ENCODE measurements at regions not wholly inside any gene's neighbourhood (a gene's known extent, or its start where the extent isn't known, plus 50 kb on each side); places are given as distances from the start of the nearest gene placed in this dataset.

DNA sequence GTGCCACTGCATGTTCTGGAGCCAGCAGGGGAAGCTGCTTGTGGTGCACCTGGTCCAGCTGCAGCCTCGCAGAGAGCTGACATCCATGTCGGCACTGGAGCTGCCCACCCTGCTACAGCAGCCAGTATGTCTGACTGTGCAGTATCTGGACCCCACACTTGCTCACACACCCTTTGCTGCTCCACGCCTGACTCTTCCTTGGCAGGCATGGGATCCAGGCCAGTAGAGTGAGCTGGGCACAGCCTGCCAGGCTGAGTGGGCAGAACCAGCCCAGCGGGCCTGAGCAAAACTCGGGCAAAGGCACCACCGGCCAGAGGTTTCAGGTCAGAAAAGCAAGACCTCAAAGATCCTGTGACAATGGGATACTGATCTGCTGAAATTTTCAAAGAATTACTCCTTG is 690.1 kb downstream of the STPG2 start:
- TF ChIP-seq, protein P1, sequence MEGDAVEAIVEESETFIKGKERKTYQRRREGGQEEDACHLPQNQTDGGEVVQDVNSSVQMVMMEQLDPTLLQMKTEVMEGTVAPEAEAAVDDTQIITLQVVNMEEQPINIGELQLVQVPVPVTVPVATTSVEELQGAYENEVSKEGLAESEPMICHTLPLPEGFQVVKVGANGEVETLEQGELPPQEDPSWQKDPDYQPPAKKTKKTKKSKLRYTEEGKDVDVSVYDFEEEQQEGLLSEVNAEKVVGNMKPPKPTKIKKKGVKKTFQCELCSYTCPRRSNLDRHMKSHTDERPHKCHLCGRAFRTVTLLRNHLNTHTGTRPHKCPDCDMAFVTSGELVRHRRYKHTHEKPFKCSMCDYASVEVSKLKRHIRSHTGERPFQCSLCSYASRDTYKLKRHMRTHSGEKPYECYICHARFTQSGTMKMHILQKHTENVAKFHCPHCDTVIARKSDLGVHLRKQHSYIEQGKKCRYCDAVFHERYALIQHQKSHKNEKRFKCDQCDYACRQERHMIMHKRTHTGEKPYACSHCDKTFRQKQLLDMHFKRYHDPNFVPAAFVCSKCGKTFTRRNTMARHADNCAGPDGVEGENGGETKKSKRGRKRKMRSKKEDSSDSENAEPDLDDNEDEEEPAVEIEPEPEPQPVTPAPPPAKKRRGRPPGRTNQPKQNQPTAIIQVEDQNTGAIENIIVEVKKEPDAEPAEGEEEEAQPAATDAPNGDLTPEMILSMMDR (IDR thresholded peaks at IDR 0.05 in 2 of 3, conservative IDR thresholded peaks at IDR 0.05 in 1 of 3; ENCODE audit: borderline replicate concordance in 1 of 3, insufficient read depth in 1 of 3, low read depth in 2 of 3, low read length in 2 of 3) = no peak
- no peak for TF ChIP-seq POLR2AphosphoS5 (IDR thresholded peaks at IDR 0.05; ENCODE audit: low read depth, low read length)
